Vagina (tissue), 2 donors: ENCODE measurements at regions not wholly inside any gene's neighbourhood (a gene's known extent, or its start where the extent isn't known, plus 50 kb on each side); places are given as distances from the start of the nearest gene placed in this dataset.
"Not testable (repeated sequence)": the region's sequence is repeated elsewhere in the genome, so short reads cannot be mapped to it uniquely, and the experiment has no call there.

Experiments
- DNase-seq, 2 donors: peaks; one replicate each; pipeline ENCODE4 v3.0.0-alpha.2; 2017; ENCODE audit errors: extremely low spot score in 2 of 2
- H3K27ac ChIP-seq: fragments of 200-600 bp; sonication (generic); one replicate; pipeline ENCODE4 v1.5.1; 2019
- H3K27me3 ChIP-seq: fragments of 200-600 bp; sonication (generic); one replicate; pipeline ENCODE4 v1.5.1; 2019
- H3K36me3 ChIP-seq, 2 donors: fragments of 200-600 bp; sonication (generic); one replicate each; pipeline ENCODE4 v1.5.1; 2017 to 2019
- H3K4me1 ChIP-seq: fragments of 200-600 bp; sonication (generic); one replicate; pipeline ENCODE4 v1.5.1; 2019
- H3K4me3 ChIP-seq, 2 donors: fragments of 200-600 bp; sonication (generic); 1 replicate in 1 of 2; 2 replicates in 1 of 2; pipeline ENCODE4 v1.5.1; 2016 to 2019
- H3K9me3 ChIP-seq: fragments of 200-600 bp; sonication (generic); one replicate; pipeline ENCODE4 v1.5.1; 2019
- POLR2A ChIP-seq, 2 donors: fragments of 450-650 bp; IDR thresholded peaks; one replicate each; pipeline ENCODE4 v1.6.1; 2017; ENCODE audit warnings: antibody characterized with exemption in 2 of 2, mild to moderate bottlenecking in 2 of 2, moderate library complexity in 2 of 2
- POLR2AphosphoS5 ChIP-seq, 2 donors: sonication (generic); formaldehyde crosslinking; IDR thresholded peaks; one replicate each; pipeline ENCODE4 v1.9.0; 2017; ENCODE audit warnings: antibody characterized with exemption in 2 of 2, mild to moderate bottlenecking in 2 of 2, low read depth in 1 of 2; ENCODE audit not compliant: insufficient read depth in 1 of 2
- intact Hi-C: fragments of 100-400 bp; cut with DNase I; formaldehyde crosslinking; loops from one replicate; pipeline ENCODE4 v1.15.1; 2023
- TF ChIP-seq, protein P1 (sequence below), 3 experiments: fragments of 450-650 bp in 2 of 3; fragments of 200-600 bp in 1 of 3; sonication (generic) in 1 of 3; IDR thresholded peaks; one replicate each; pipeline ENCODE4 v1.5.1; 2017 to 2019; ENCODE audit warnings: antibody characterized with exemption in 3 of 3, mild to moderate bottlenecking in 2 of 3, moderate library complexity in 2 of 3

DNA sequence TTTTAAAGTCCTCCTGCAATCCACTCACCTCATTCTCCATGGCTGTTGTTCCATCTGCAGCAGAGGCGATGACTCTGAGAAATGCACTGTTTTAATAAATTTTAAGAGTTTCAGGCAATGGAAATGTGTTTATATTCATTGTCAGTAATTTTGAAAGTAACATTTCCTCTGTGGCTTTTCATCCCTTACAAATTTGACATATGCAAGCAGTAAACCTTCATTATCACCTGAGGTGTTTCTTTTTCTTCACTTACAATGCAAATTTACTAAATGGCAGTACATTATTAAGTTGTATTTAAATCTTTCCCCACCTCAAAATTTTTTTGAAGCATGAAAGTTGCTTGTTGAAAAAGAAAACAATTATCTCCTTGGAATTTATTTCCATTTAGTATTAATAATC lies 136.9 kb downstream of the DIRAS2 start:
- intact Hi-C loops = no loop called here

DNA sequence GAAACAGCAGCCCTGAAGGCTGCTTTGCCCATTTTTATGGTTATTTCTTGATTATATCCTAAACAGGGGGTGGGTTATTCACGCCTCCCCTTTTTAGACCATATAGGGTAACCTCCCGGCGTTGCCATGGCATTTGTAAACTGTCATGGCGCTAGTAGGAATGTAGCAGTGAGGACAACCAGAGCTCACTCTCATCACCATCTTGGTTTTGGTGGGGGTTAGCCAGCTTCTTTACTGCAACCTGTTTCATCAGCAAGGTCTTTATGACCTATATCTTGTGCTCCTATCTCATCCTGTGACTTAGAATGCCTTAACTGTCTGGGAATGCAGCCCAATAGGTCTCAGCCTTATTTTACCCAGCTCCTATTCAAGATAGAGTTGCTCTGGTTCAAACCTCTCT lies 136.2 kb downstream of the DIRAS2 start:
- H3K4me3 ChIP-seq, intact Hi-C loops, H3K4me1 ChIP-seq, DNase-seq, H3K27me3 ChIP-seq, H3K9me3 ChIP-seq, H3K27ac ChIP-seq, H3K36me3 ChIP-seq: not testable (repeated sequence)

More for the DNA sequence above, 136.9 kb downstream of the DIRAS2 start:
- no peak for DNase-seq
- H3K4me1 ChIP-seq = no peaks in the 10 kb centered on the region
- no peak overlapping the region for H3K4me3 ChIP-seq
- H3K9me3 ChIP-seq = no peaks in the 10 kb centered on the region
- H3K27me3 ChIP-seq = no peaks in the 10 kb centered on the region
- TF ChIP-seq, protein P1, sequence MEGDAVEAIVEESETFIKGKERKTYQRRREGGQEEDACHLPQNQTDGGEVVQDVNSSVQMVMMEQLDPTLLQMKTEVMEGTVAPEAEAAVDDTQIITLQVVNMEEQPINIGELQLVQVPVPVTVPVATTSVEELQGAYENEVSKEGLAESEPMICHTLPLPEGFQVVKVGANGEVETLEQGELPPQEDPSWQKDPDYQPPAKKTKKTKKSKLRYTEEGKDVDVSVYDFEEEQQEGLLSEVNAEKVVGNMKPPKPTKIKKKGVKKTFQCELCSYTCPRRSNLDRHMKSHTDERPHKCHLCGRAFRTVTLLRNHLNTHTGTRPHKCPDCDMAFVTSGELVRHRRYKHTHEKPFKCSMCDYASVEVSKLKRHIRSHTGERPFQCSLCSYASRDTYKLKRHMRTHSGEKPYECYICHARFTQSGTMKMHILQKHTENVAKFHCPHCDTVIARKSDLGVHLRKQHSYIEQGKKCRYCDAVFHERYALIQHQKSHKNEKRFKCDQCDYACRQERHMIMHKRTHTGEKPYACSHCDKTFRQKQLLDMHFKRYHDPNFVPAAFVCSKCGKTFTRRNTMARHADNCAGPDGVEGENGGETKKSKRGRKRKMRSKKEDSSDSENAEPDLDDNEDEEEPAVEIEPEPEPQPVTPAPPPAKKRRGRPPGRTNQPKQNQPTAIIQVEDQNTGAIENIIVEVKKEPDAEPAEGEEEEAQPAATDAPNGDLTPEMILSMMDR (IDR thresholded peaks at IDR 0.05) = no peak
- TF ChIP-seq POLR2AphosphoS5 (IDR thresholded peaks at IDR 0.05; ENCODE audit: insufficient read depth in 1 of 2, low read depth in 1 of 2) (no peak), POLR2A (IDR thresholded peaks at IDR 0.05) (no peak)
- H3K27ac ChIP-seq = no peak overlapping the region
- no peaks in the 10 kb centered on the region for H3K36me3 ChIP-seq

DNA sequence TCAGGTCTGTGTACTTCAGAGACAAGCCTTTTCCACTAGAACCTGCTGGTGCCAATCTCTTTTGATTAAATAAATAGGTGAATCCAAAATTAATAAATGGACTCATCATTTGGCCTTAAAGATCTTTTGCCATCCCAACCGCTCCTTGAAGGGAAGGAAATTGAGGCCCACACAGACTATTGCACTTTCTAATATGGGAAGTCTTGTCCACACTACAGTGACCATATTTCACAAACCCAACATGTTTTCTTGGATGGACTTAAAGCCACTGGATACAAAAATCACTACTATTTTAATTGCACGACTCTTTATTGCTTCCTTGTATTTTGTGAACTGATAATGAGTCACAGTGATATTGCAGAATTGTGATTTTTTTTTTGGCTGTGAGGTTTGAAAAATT lies 135.0 kb downstream of the DIRAS2 start:
- Histone ChIP-seq H3K27me3 (no peaks in the 10 kb centered on the region), H3K4me1 (no peaks in the 10 kb centered on the region), H3K9me3 (no peaks in the 10 kb centered on the region), H3K4me3 (no peak overlapping the region), H3K27ac (no peak overlapping the region), H3K36me3 (no peaks in the 10 kb centered on the region)
- intact Hi-C loops = no loop called here
- no peak for TF ChIP-seq POLR2A (IDR thresholded peaks at IDR 0.05)
- TF ChIP-seq, protein P1 (IDR thresholded peaks at IDR 0.05) = no peak
- TF ChIP-seq POLR2AphosphoS5 (IDR thresholded peaks at IDR 0.05; ENCODE audit: insufficient read depth in 1 of 2, low read depth in 1 of 2) = no peak
- DNase-seq = no peak

DNA sequence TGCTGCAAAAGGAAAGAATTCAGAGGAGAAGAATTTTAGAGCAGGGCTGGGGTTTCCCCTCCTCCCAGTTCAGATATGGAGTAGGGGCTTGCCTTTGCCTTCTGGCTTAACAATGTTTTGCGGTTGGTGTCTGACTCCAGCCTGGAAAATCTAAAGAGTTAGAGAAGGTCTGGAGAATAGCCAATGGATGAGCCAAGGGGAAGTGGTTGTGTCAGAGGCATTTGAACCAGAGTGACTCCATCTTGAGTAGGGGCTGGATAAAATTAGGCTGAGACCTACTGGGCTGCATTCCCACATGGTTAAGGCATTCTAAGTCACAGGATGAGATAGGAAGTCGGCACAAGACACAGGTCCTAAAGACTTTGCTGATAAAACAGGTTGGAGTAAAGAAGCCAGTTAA lies 133.7 kb downstream of the DIRAS2 start:
- no peak for DNase-seq
- H3K36me3 ChIP-seq = no peaks in the 10 kb centered on the region
- no peak overlapping the region for H3K27ac ChIP-seq
- TF ChIP-seq POLR2A (IDR thresholded peaks at IDR 0.05) (no peak), POLR2AphosphoS5 (IDR thresholded peaks at IDR 0.05; ENCODE audit: insufficient read depth in 1 of 2, low read depth in 1 of 2) (no peak)
- TF ChIP-seq, protein P1 (IDR thresholded peaks at IDR 0.05) = no peak
- intact Hi-C loops = no loop called here
- no peaks in the 10 kb centered on the region for H3K9me3 ChIP-seq
- no peaks in the 10 kb centered on the region for H3K27me3 ChIP-seq
- no peak overlapping the region for H3K4me3 ChIP-seq
- H3K4me1 ChIP-seq = no peaks in the 10 kb centered on the region

DNA sequence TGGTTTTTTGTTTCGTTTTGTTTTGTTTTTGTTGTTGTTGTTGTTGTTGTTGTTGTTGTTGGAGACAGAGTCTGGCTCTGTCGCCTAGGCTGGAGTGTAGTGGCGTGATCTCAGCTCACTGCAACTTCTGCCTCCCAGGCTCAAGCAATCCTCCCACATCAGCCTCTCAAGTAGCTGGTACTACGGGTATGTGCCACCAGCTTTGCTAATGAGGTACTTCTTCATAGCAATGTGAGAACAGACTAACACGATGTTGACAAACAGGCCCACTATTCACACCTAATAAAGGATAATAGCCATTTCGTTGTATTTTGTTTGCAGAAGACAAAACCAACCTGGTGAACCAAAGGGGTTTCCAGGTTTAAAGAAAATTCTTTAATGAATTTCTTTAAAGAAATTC lies 130.9 kb downstream of the DIRAS2 start:
- Histone ChIP-seq H3K27me3 (no peaks in the 10 kb centered on the region), H3K9me3 (no peaks in the 10 kb centered on the region), H3K36me3 (no peaks in the 10 kb centered on the region), H3K4me1 (no peaks in the 10 kb centered on the region), H3K27ac (no peak overlapping the region), H3K4me3 (no peak overlapping the region)
- TF ChIP-seq, protein P1 (IDR thresholded peaks at IDR 0.05) = no peak
- TF ChIP-seq POLR2A (IDR thresholded peaks at IDR 0.05) (no peak), POLR2AphosphoS5 (IDR thresholded peaks at IDR 0.05; ENCODE audit: insufficient read depth in 1 of 2, low read depth in 1 of 2) (no peak)
- intact Hi-C loops = no loop called here
- no peak for DNase-seq

DNA sequence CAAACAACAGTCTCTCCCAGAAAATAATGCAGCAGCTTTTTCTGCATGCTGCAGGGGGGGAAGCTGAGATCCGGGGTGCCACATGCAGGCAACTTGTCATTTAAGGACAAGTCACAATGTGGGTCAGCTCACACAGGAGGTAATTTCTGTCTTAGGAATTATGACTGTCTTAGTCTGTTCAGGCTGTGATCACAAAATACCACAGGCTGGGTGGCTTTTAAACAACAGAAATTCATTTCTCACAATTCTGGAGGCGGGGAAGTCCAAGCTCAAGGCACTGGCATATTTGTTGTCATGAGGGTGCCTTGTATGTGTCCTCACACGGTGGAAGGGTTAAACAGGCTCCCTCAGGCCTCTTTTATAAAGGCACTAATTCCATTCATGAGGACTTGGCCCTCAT lies 127.7 kb downstream of the DIRAS2 start:
- no peak overlapping the region for H3K27ac ChIP-seq
- no peak for DNase-seq

More for the DNA sequence above, 127.7 kb downstream of the DIRAS2 start:
- no peaks in the 10 kb centered on the region for H3K36me3 ChIP-seq
- intact Hi-C loops = no loop called here
- no peaks in the 10 kb centered on the region for H3K27me3 ChIP-seq
- H3K4me1 ChIP-seq = no peaks in the 10 kb centered on the region
- TF ChIP-seq, protein P1 (IDR thresholded peaks at IDR 0.05) = no peak
- TF ChIP-seq POLR2AphosphoS5 (IDR thresholded peaks at IDR 0.05; ENCODE audit: insufficient read depth in 1 of 2, low read depth in 1 of 2) (no peak), POLR2A (IDR thresholded peaks at IDR 0.05) (no peak)
- H3K9me3 ChIP-seq = no peaks in the 10 kb centered on the region
- no peak overlapping the region for H3K4me3 ChIP-seq
